NCI-H510A (cell line): ENCODE measurements at regions not wholly inside any gene's neighbourhood (a gene's known extent, or its start where the extent isn't known, plus 50 kb on each side); places are given as distances from the start of the nearest gene placed in this dataset.
"Not testable (repeated sequence)": the region's sequence is repeated elsewhere in the genome, so short reads cannot be mapped to it uniquely, and the experiment has no call there.

ENCODE experiments used
- DNase-seq: peaks from one replicate; lab custom pipeline; 2025; lab: John Stamatoyannopoulos, UW

GRCh38 chr13:60214213-60215055 lies 50.7 kb upstream of the DIAPH3 start:
- no peak for DNase-seq

- no peak for DNase-seq
These were observed 56.3 kb upstream of the DIAPH3 start for GRCh38 chr13:60220072-60220471.

DNA sequence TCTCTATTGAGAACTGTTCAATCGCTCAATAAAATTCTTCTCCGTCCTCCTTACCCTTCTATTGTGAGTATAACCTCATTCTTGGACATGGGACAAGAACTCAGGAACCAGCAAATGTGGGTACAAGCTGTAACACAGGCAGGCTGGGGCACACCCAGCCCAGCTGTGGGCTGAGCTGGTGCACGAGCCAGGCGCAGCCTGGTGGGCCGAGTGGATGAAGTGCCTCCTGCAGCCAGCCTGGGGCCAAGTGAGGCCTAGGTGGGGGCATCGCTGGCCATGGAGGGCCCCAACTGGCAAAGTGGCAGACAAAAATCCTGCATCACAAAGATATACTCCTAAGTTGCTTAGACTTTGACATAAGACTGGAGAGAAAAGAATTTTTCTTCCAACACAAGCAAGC lies 57.9 kb upstream of the DIAPH3 start:
- no peak for DNase-seq

GRCh38 chr13:60226507-60226906 lies 62.8 kb upstream of the DIAPH3 start:
- DNase-seq = peak; percentile 5

- no peak for DNase-seq
These were observed 63.4 kb upstream of the DIAPH3 start for GRCh38 chr13:60227158-60227557.

DNA sequence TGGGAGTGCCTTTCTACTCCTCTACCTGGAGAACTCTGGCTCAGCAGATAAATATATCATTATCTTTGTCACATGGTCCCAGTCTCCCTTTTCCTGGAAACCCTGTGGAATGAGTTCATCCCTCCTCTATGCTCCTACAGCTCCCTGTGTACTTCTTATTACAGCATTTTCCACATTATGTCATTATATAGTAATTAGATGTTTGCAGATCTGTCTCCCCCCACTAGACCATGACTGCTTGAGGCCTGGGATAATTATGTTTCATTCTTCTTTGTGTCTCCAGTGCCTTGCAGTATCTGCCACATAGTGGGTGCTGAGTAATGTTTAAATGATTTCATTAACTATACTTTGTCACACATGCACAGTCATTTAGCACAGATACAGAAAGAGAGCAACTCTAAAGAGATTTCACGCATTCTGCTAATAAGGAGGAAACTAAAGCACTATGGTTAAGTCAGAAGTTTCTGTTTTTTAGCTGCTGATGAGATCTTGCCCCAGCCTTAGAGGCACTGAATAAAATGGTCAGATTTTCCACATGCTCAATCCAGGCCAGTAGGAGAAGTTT lies 66.1 kb upstream of the DIAPH3 start:
- no peak for DNase-seq

DNA sequence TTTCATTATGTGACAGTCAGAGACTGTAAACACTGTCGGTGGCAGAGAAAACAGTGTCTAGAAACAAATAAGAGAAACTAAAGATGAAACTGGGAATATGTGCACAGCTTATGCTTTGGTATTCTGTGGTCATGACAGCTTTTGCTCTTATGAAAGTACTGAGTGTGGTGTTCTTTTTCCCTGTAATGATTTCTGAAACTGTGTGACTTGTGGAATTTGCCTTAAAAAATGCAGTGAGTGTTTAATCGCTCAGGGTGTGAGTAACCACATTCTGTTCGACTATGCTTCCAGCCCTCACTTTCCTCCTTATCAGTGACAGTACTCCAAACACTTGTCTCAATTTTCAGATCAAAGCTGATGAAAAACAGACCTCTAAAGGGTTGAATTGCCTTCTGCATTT lies 66.9 kb upstream of the DIAPH3 start:
- no peak for DNase-seq

DNA sequence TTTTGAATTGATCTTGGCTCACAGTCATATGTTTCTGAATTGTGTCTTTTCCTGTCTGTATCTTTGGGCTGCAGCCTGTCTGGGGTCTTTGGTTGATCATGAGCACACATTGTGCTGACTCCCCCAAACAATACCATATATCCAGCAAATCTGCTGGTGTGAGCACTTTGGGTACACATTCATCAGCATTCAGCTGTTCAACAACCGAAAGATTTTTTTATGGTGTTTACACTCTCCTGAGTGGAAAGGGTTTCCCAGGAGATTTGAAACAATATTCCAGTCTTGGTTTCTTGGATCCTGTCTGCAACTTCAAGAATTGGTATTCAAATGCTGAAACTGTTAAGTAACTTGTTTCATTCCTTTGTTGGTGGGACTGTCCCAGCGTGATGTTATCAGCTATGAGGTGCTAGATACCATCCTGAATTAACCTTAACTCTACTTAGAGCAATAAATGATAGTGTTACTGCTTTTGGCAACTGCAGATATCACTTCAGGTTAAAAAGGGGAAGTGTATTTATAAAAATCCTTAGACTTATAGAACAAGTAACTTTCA lies 78.4 kb upstream of the DIAPH3 start:
- no peak for DNase-seq

GRCh38 chr13:60244381-60244780 lies 80.7 kb upstream of the DIAPH3 start:
- DNase-seq = no peak

- DNase-seq = not testable (repeated sequence)
These were observed 87.7 kb upstream of the DIAPH3 start for GRCh38 chr13:60251419-60251818.

GRCh38 chr13:60258349-60258748 lies 94.6 kb upstream of the DIAPH3 start:
- no peak for DNase-seq

DNA sequence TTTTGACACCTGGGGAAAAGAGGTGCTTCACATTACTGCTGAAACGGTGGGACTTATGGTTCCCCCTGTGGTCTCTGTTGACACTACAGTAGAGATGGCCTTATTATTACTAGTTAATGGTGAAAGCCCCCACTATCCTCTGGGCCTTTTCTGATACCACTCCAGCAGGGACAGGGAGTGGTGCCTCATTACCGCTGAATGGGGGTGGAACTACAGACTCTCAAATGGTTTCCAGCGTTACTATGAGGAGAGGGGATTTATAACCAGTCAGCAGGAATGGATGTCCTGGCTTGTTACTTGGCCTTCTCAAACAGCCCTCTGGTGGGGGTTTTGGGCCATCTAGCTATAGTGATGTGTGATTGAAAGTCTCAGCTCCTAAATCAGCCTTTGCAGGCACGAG lies 96.7 kb upstream of the DIAPH3 start:
- no peak for DNase-seq

DNA sequence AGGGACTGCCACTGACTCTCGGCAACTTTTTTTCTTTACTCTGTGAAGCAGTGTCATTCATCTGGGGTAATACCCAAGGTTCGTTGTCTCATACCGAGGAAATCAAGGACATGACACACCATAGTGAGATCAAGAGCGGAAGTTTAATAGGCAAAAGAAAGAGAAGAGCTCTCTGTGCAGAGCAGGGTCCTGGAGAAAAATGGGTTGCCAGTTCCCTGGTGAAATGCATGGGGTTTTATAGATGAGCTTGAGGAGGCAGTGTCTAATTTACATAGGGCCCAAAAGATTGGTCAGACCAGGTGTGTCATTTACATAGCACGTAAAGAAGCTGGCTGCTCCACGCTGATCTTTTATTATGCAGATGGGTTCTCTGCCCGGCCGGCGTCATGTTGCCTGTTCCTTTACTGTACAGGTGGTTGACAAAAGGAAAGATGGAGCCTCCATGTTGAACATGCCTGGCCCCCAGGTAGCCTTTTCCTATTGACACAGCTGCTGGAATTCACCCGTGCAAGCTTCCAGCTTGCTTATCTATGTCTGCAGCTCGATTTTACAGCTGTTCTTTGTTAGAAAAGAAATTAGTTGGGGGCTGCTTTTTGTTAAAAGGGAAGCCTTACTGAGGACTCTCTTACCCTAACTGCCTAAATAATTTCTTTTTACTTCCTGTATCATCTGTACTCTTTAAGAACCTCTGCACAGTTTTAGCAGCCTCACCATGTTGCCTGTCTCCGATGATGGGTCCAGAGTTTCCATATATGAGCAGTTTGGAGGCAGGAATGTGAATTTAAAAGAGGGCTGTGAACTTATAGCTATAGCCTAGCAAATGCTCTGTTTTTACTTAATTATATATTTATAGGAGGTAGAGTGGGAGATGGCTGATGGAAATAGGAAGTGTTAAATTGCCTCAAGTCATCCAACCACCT lies 98.0 kb upstream of the DIAPH3 start:
- peak; percentile 34 for DNase-seq

DNA sequence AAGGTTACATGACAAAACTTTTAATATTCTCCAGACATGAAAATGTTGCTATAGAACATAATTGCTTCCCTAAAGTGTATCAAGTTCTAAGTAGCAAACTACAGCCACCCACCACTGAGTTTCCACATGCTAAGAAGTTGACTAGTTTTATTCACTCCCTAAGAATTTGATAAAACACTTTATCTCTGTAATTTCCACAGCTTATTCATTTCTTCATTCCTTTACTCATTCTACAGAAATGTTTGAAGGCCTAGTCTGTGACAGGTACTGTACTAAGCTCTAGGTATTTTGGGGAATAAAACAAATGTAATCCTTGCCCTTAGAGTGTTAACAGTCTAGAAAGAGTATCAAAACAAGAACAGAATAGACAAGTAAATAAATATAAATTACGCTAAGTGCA lies 101.8 kb upstream of the DIAPH3 start:
- no peak for DNase-seq

- no peak for DNase-seq
These were observed 103.9 kb upstream of the DIAPH3 start for GRCh38 chr13:60267498-60268202.

- DNase-seq = no peak
These were observed 104.5 kb upstream of the DIAPH3 start for GRCh38 chr13:60268203-60268555.

GRCh38 chr13:60273971-60274527 lies 110.3 kb upstream of the DIAPH3 start:
- no peak for DNase-seq

DNA sequence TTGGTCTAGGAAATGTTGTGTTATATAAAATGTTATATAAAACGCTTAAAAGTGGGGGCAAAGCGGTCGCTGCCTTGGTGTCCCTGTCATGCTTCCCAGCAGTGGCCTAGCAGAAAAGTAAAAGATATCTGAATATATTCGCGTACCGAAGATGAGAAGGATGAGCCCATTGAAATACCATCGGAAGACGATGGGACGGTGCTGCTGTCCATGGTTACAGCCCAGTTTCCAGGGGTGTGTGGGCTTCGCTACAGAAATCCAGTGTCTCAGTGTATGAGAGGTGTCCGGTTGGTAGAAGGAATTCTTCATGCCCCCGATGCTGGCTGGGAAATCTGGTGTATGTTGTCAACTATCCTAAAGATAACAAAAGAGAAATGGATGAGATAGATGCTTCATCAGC lies 110.9 kb upstream of the DIAPH3 start:
- no peak for DNase-seq

DNA sequence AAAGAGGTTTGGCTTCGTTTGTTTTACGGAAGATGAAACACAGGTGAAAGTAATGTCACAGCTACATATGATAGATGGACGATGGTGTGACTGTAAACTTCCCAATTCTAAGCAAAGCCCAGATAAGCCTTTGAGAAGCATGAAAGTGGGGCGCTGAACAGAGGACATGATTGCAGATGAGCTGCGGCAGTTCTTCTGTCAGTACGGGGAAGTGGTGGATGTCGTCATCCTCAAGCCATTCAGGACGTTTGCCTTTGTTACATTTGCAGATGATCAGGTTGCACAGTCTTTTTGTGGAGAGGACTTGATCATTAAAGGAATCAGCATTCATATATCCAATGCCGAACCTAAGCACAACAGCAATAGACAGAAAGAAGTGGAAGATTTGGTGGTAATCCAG lies 111.5 kb upstream of the DIAPH3 start:
- DNase-seq = no peak

GRCh38 chr13:60280524-60280923 lies 116.5 kb upstream of the TDRD3 start:
- not testable (repeated sequence) for DNase-seq

DNA sequence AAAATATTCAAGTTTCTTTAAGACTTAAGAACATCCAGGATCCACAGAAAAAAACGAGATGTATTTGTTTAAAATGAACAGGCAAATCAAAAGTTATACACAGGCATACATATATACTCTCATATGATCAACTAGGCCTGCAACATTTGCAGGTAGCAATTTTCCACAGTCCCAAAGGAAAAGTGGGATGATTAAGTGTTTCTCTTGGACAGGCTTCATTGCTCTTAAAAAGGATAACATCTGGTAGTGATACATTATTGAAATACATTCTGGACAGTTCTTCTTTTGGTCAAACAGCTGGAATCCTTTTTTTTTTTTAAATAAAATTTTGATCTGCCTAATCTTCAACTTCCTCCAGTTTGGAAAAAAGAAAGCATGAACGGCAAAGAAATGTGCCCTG lies 114.8 kb upstream of the TDRD3 start:
- DNase-seq = no peak

GRCh38 chr13:60282708-60283107 lies 114.3 kb upstream of the TDRD3 start:
- no peak for DNase-seq
